ENCODE measurements at regions not wholly inside any gene's neighbourhood (a gene's known extent, or its start where the extent isn't known, plus 50 kb on each side); places are given as distances from the start of the nearest gene placed in this dataset.

- Mint-ChIP-seq H3K36me3 (no peaks in the 10 kb centered on the region), H3K27ac (no peak overlapping the region), H3K9me3 (no peaks in the 10 kb centered on the region), H3K4me1 (peaks cover 0 to 1% (median 0%) of the 10 kb centered on the region in 3 donors), H3K27me3 (peaks cover 14 to 21% of the 10 kb centered on the region in 2 donors), H3K4me3 (no peak overlapping the region)
- DNase-seq (no peak), ATAC-seq (replicated peaks in 1 of 4) (no peak)
- Histone ChIP-seq H3K9me3 (no peaks in the 10 kb centered on the region), H3K36me3 (ENCODE audit: control insufficient read depth in 2 of 2, extremely low read depth in 1 of 2, insufficient read depth in 1 of 2, low read length in 1 of 2) (no peaks in the 10 kb centered on the region), H3K4me1 (ENCODE audit: control insufficient read depth in 1 of 2, extremely low read depth in 1 of 2, insufficient read depth in 2 of 2, low read length in 2 of 2) (no peaks in the 10 kb centered on the region), H3K4me3 (ENCODE audit: control insufficient read depth in 1 of 2, extremely low read depth in 1 of 2, low read length in 1 of 2) (no peak overlapping the region), H3K27ac (ENCODE audit: low read length) (no peak overlapping the region), H3K27me3 (replicated peaks in 1 of 2; ENCODE audit: control insufficient read depth in 2 of 2, extremely low read depth in 1 of 2, insufficient read depth in 2 of 2, low read length in 1 of 2) (peaks cover 0 to 39% of the 10 kb centered on the region in 2 experiments)
- CTCF ChIA-PET = no interaction called here
- WGBS (ENCODE audit: insufficient coverage) = 80% methylated on average over 5 of the region's 13 CpGs
- POLR2A ChIA-PET = no interaction called here
Observed at GRCh38 chr1:5597171-5597850, 394.9 kb downstream of the NPHP4 start.

GRCh38 chr1:5596651-5597050 is 395.6 kb downstream of the NPHP4 start:
- peaks cover 12 to 18% of the 10 kb centered on the region in 2 donors for H3K27me3 Mint-ChIP-seq
- H3K27ac Mint-ChIP-seq = no peak overlapping the region
- no peaks in the 10 kb centered on the region for H3K36me3 Mint-ChIP-seq
- CTCF ChIA-PET = no interaction called here
- DNase-seq = no peak
- no peak for ATAC-seq (replicated peaks in 1 of 4)
- peaks cover 0 to 2% (median 0%) of the 10 kb centered on the region in 3 donors for H3K9me3 Mint-ChIP-seq
- Histone ChIP-seq H3K27me3 (replicated peaks in 1 of 2; ENCODE audit: control insufficient read depth in 2 of 2, extremely low read depth in 1 of 2, insufficient read depth in 2 of 2, low read length in 1 of 2) (peaks cover 0 to 39% of the 10 kb centered on the region in 2 experiments), H3K36me3 (ENCODE audit: control insufficient read depth in 2 of 2, extremely low read depth in 1 of 2, insufficient read depth in 1 of 2, low read length in 1 of 2) (no peaks in the 10 kb centered on the region), H3K27ac (ENCODE audit: low read length) (no peak overlapping the region), H3K9me3 (no peaks in the 10 kb centered on the region), H3K4me3 (ENCODE audit: control insufficient read depth in 1 of 2, extremely low read depth in 1 of 2, low read length in 1 of 2) (no peak overlapping the region), H3K4me1 (ENCODE audit: control insufficient read depth in 1 of 2, extremely low read depth in 1 of 2, insufficient read depth in 2 of 2, low read length in 2 of 2) (no peaks in the 10 kb centered on the region)
- no peak overlapping the region for H3K4me3 Mint-ChIP-seq
- 62% methylated on average over 7 of the region's 8 CpGs for WGBS (ENCODE audit: insufficient coverage)
- H3K4me1 Mint-ChIP-seq = peaks cover 0 to 1% (median 0%) of the 10 kb centered on the region in 3 donors
- POLR2A ChIA-PET = no interaction called here

GRCh38 chr1:5595531-5596170 is 396.6 kb downstream of the NPHP4 start:
- Histone ChIP-seq H3K27ac (ENCODE audit: low read length) (no peak overlapping the region), H3K9me3 (no peaks in the 10 kb centered on the region), H3K4me3 (ENCODE audit: control insufficient read depth in 1 of 2, extremely low read depth in 1 of 2, low read length in 1 of 2) (no peak overlapping the region), H3K27me3 (replicated peaks in 1 of 2; ENCODE audit: control insufficient read depth in 2 of 2, extremely low read depth in 1 of 2, insufficient read depth in 2 of 2, low read length in 1 of 2) (peaks cover 0 to 37% of the 10 kb centered on the region in 2 experiments), H3K36me3 (ENCODE audit: control insufficient read depth in 2 of 2, extremely low read depth in 1 of 2, insufficient read depth in 1 of 2, low read length in 1 of 2) (no peaks in the 10 kb centered on the region), H3K4me1 (ENCODE audit: control insufficient read depth in 1 of 2, extremely low read depth in 1 of 2, insufficient read depth in 2 of 2, low read length in 2 of 2) (no peaks in the 10 kb centered on the region)
- ATAC-seq (replicated peaks in 1 of 4) (no peak), DNase-seq (no peak)
- WGBS (ENCODE audit: insufficient coverage) = 81% methylated on average over 15 of the region's 17 CpGs
- H3K4me1 Mint-ChIP-seq = peaks cover 0 to 1% (median 0%) of the 10 kb centered on the region in 3 donors
- H3K4me3 Mint-ChIP-seq = no peak overlapping the region
- H3K27ac Mint-ChIP-seq = no peak overlapping the region
- H3K27me3 Mint-ChIP-seq = peaks cover 9 to 10% of the 10 kb centered on the region in 2 donors
- H3K9me3 Mint-ChIP-seq = peaks cover 6 to 8% (median 7%) of the 10 kb centered on the region in 3 donors
- ChIA-PET CTCF (no interaction called here), POLR2A (no interaction called here)
- no peaks in the 10 kb centered on the region for H3K36me3 Mint-ChIP-seq

- Mint-ChIP-seq H3K36me3 (no peaks in the 10 kb centered on the region), H3K27me3 (peaks cover 9% of the 10 kb centered on the region in 2 donors), H3K9me3 (peaks cover 8 to 16% (median 9%) of the 10 kb centered on the region in 3 donors), H3K4me1 (peaks cover 0 to 1% (median 0%) of the 10 kb centered on the region in 3 donors), H3K27ac (no peak overlapping the region), H3K4me3 (no peak overlapping the region)
- Histone ChIP-seq H3K36me3 (ENCODE audit: control insufficient read depth in 2 of 2, extremely low read depth in 1 of 2, insufficient read depth in 1 of 2, low read length in 1 of 2) (no peaks in the 10 kb centered on the region), H3K4me3 (ENCODE audit: control insufficient read depth in 1 of 2, extremely low read depth in 1 of 2, low read length in 1 of 2) (no peak overlapping the region), H3K9me3 (no peaks in the 10 kb centered on the region), H3K27me3 (replicated peaks in 1 of 2; ENCODE audit: control insufficient read depth in 2 of 2, extremely low read depth in 1 of 2, insufficient read depth in 2 of 2, low read length in 1 of 2) (peaks cover 0 to 29% of the 10 kb centered on the region in 2 experiments), H3K4me1 (ENCODE audit: control insufficient read depth in 1 of 2, extremely low read depth in 1 of 2, insufficient read depth in 2 of 2, low read length in 2 of 2) (no peaks in the 10 kb centered on the region), H3K27ac (ENCODE audit: low read length) (no peak overlapping the region)
- ChIA-PET CTCF (no interaction called here), POLR2A (no interaction called here)
- ATAC-seq (replicated peaks in 1 of 4) (no peak), DNase-seq (no peak)
- WGBS (ENCODE audit: insufficient coverage) = 75% methylated on average over 13 of the region's 18 CpGs
Observed at GRCh38 chr1:5594056-5594956, 397.9 kb downstream of the NPHP4 start.

GRCh38 chr1:5590717-5591116 is 401.5 kb downstream of the NPHP4 start:
- Histone ChIP-seq H3K27ac (ENCODE audit: low read length) (no peak overlapping the region), H3K4me3 (ENCODE audit: control insufficient read depth in 1 of 2, extremely low read depth in 1 of 2, low read length in 1 of 2) (no peak overlapping the region), H3K27me3 (replicated peaks in 1 of 2; ENCODE audit: control insufficient read depth in 2 of 2, extremely low read depth in 1 of 2, insufficient read depth in 2 of 2, low read length in 1 of 2) (peaks cover 0 to 28% of the 10 kb centered on the region in 2 experiments), H3K36me3 (ENCODE audit: control insufficient read depth in 2 of 2, extremely low read depth in 1 of 2, insufficient read depth in 1 of 2, low read length in 1 of 2) (no peaks in the 10 kb centered on the region), H3K9me3 (no peaks in the 10 kb centered on the region), H3K4me1 (ENCODE audit: control insufficient read depth in 1 of 2, extremely low read depth in 1 of 2, insufficient read depth in 2 of 2, low read length in 2 of 2) (no peaks in the 10 kb centered on the region)
- ChIA-PET POLR2A (no interaction called here), CTCF (no interaction called here)
- Mint-ChIP-seq H3K4me3 (no peak overlapping the region), H3K27ac (no peak overlapping the region), H3K4me1 (no peaks in the 10 kb centered on the region), H3K27me3 (peaks cover 13 to 19% of the 10 kb centered on the region in 2 donors), H3K9me3 (peaks cover 8 to 19% (median 9%) of the 10 kb centered on the region in 3 donors), H3K36me3 (no peaks in the 10 kb centered on the region)
- ATAC-seq (replicated peaks in 1 of 4) (no peak), DNase-seq (no peak)
- WGBS (ENCODE audit: insufficient coverage) = no CpG with 5 or more reads among the region's 1 CpG

- DNase-seq = no peak
- H3K9me3 ChIP-seq = no peaks in the 10 kb centered on the region
- H3K9me3 Mint-ChIP-seq = peaks cover 7 to 19% (median 9%) of the 10 kb centered on the region in 3 donors
- CTCF ChIA-PET = no interaction called here
- no peak overlapping the region for H3K27ac Mint-ChIP-seq
- H3K36me3 Mint-ChIP-seq = no peaks in the 10 kb centered on the region
- H3K4me3 Mint-ChIP-seq = no peak overlapping the region
- H3K27me3 ChIP-seq (replicated peaks in 1 of 2; ENCODE audit: control insufficient read depth in 2 of 2, extremely low read depth in 1 of 2, insufficient read depth in 2 of 2, low read length in 1 of 2) = peaks cover 0 to 12% of the 10 kb centered on the region in 2 experiments
- peaks cover 22 to 38% of the 10 kb centered on the region in 2 donors for H3K27me3 Mint-ChIP-seq
- ATAC-seq (replicated peaks in 1 of 4) = no peak
- no peak overlapping the region for H3K27ac ChIP-seq (ENCODE audit: low read length)
- H3K4me1 Mint-ChIP-seq = no peaks in the 10 kb centered on the region
- H3K4me3 ChIP-seq (ENCODE audit: control insufficient read depth in 1 of 2, extremely low read depth in 1 of 2, low read length in 1 of 2) = no peak overlapping the region
- 84% methylated on average over 4 of the region's 4 CpGs for WGBS (ENCODE audit: insufficient coverage)
- no peaks in the 10 kb centered on the region for H3K36me3 ChIP-seq (ENCODE audit: control insufficient read depth in 2 of 2, extremely low read depth in 1 of 2, insufficient read depth in 1 of 2, low read length in 1 of 2)
- no peaks in the 10 kb centered on the region for H3K4me1 ChIP-seq (ENCODE audit: control insufficient read depth in 1 of 2, extremely low read depth in 1 of 2, insufficient read depth in 2 of 2, low read length in 2 of 2)
- POLR2A ChIA-PET = no interaction called here
Observed at GRCh38 chr1:5586629-5587028, 405.6 kb downstream of the NPHP4 start.
